ENCODE measurements at regions not wholly inside any gene's neighbourhood (a gene's known extent, or its start where the extent isn't known, plus 50 kb on each side); places are given as distances from the start of the nearest gene placed in this dataset.
"Not testable (repeated sequence)": the region's sequence is repeated elsewhere in the genome, so short reads cannot be mapped to it uniquely, and the experiment has no call there.

GRCh38 chr9:31243386-31243785, 1141.1 kb upstream of the ACO1 start:
- no peak for DNase-seq (ENCODE audit: low spot score)

- no peak for DNase-seq (ENCODE audit: low spot score)
These were observed 1136.3 kb upstream of the ACO1 start for GRCh38 chr9:31248156-31248555.

- DNase-seq (ENCODE audit: low spot score), result no peak
These were observed 1133.1 kb upstream of the ACO1 start for GRCh38 chr9:31251386-31251785.

GRCh38 chr9:31253800-31254762, 1130.4 kb upstream of the ACO1 start:
- DNase-seq (ENCODE audit: low spot score), result no peak

GRCh38 chr9:31255211-31255610, 1129.2 kb upstream of the ACO1 start:
- no peak for DNase-seq (ENCODE audit: low spot score)

GRCh38 chr9:31259824-31260223, 1124.6 kb upstream of the ACO1 start:
- DNase-seq (ENCODE audit: low spot score), result no peak

- DNase-seq (ENCODE audit: low spot score), result no peak
These were observed 1111.8 kb upstream of the ACO1 start for GRCh38 chr9:31272456-31273295.

- no peak for DNase-seq (ENCODE audit: low spot score)
These were observed 1109.0 kb upstream of the ACO1 start for GRCh38 chr9:31275419-31275818.

- DNase-seq (ENCODE audit: low spot score), result no peak
These were observed 1093.7 kb upstream of the ACO1 start for GRCh38 chr9:31290731-31291130.

GRCh38 chr9:31302620-31303418, 1081.6 kb upstream of the ACO1 start:
- no peak for DNase-seq (ENCODE audit: low spot score)

GRCh38 chr9:31304576-31304975, 1079.9 kb upstream of the ACO1 start:
- DNase-seq (ENCODE audit: low spot score), result no peak

- no peak for DNase-seq (ENCODE audit: low spot score)
These were observed 1070.2 kb upstream of the ACO1 start for GRCh38 chr9:31314241-31314640.

- DNase-seq (ENCODE audit: low spot score), result no peak
These were observed 1063.9 kb upstream of the ACO1 start for GRCh38 chr9:31320494-31320893.

- no peak for DNase-seq (ENCODE audit: low spot score)
These were observed 1063.2 kb upstream of the ACO1 start for GRCh38 chr9:31321256-31321655.

GRCh38 chr9:31321686-31322085, 1062.8 kb upstream of the ACO1 start:
- DNase-seq (ENCODE audit: low spot score), result no peak

GRCh38 chr9:31323726-31324444, 1060.6 kb upstream of the ACO1 start:
- DNase-seq (ENCODE audit: low spot score), result no peak

- no peak for DNase-seq (ENCODE audit: low spot score)
These were observed 1058.7 kb upstream of the ACO1 start for GRCh38 chr9:31325778-31326177.

- not testable (repeated sequence) for DNase-seq (ENCODE audit: low spot score)
These were observed 1057.6 kb upstream of the ACO1 start for GRCh38 chr9:31326883-31327282.

GRCh38 chr9:31334837-31335528, 1049.5 kb upstream of the ACO1 start:
- DNase-seq (ENCODE audit: low spot score), result no peak

GRCh38 chr9:31335529-31336234, 1048.8 kb upstream of the ACO1 start:
- DNase-seq (ENCODE audit: low spot score), result no peak

All from HuH-7.5 (cell line).